ENCODE measurements at regions not wholly inside any gene's neighbourhood (a gene's known extent, or its start where the extent isn't known, plus 50 kb on each side); places are given as distances from the start of the nearest gene placed in this dataset.
"Not testable (repeated sequence)": the region's sequence is repeated elsewhere in the genome, so short reads cannot be mapped to it uniquely, and the experiment has no call there.

- FAIRE-seq: no peak
Observed at GRCh38 chr4:120005527-120005926, 61.1 kb downstream of the MAD2L1 start.

GRCh38 chr4:120005076-120005475, 61.6 kb downstream of the MAD2L1 start:
- no peak for FAIRE-seq

GRCh38 chr4:120004054-120004453, 62.6 kb downstream of the MAD2L1 start:
- no peak for FAIRE-seq

- FAIRE-seq: no peak
Observed at GRCh38 chr4:120003193-120003592, 63.5 kb downstream of the MAD2L1 start.

GRCh38 chr4:120001850-120002249, 64.8 kb downstream of the MAD2L1 start:
- no peak for FAIRE-seq

- FAIRE-seq: peak; percentile 74
Observed at GRCh38 chr4:120000591-120001296, 65.9 kb downstream of the MAD2L1 start.

- not testable (repeated sequence) for FAIRE-seq
Observed at GRCh38 chr4:119996024-119996423, 70.6 kb downstream of the MAD2L1 start.

- no peak for FAIRE-seq
Observed at GRCh38 chr4:119984996-119985395, 81.7 kb downstream of the MAD2L1 start.

- no peak for FAIRE-seq
Observed at GRCh38 chr4:119982756-119983155, 83.9 kb downstream of the MAD2L1 start.

- no peak for FAIRE-seq
Observed at GRCh38 chr4:119980456-119980855, 86.2 kb downstream of the MAD2L1 start.

GRCh38 chr4:119977076-119977940, 89.3 kb downstream of the MAD2L1 start:
- FAIRE-seq: no peak

- peak; percentile 79 for FAIRE-seq
Observed at GRCh38 chr4:119971431-119972084, 95.1 kb downstream of the MAD2L1 start.

GRCh38 chr4:119962631-119963030, 104.0 kb downstream of the MAD2L1 start:
- FAIRE-seq: no peak

GRCh38 chr4:119958983-119959382, 107.7 kb downstream of the MAD2L1 start:
- FAIRE-seq: no peak

GRCh38 chr4:119955256-119955655, 111.4 kb downstream of the MAD2L1 start:
- FAIRE-seq: no peak

- FAIRE-seq: not testable (repeated sequence)
Observed at GRCh38 chr4:119954487-119954886, 112.2 kb downstream of the MAD2L1 start.

- FAIRE-seq: no peak
Observed at GRCh38 chr4:119946359-119946758, 120.3 kb downstream of the MAD2L1 start.

- no peak for FAIRE-seq
Observed at GRCh38 chr4:119942806-119943205, 123.8 kb downstream of the MAD2L1 start.

GRCh38 chr4:119940557-119940956, 126.1 kb downstream of the MAD2L1 start:
- FAIRE-seq: no peak

GRCh38 chr4:119939071-119939995, 127.3 kb downstream of the MAD2L1 start:
- FAIRE-seq: no peak

- no peak for FAIRE-seq
Observed at GRCh38 chr4:119937746-119938145, 128.9 kb downstream of the MAD2L1 start.

GRCh38 chr4:119933606-119934005, 133.0 kb downstream of the MAD2L1 start:
- FAIRE-seq: peak; percentile 53
